Breast epithelium (tissue), 4 donors: ENCODE measurements at regions not wholly inside any gene's neighbourhood (a gene's known extent, or its start where the extent isn't known, plus 50 kb on each side); places are given as distances from the start of the nearest gene placed in this dataset.

Experiments used
- DNase-seq, 2 donors: peaks; one replicate each; pipeline ENCODE4 v3.0.0-alpha.2; 2019; ENCODE audit warnings: low spot score in 2 of 2
- H3K27ac ChIP-seq, 2 donors: fragments of 200-600 bp; sonication (generic) in 1 of 2; one replicate each; pipeline ENCODE4 v1.5.1; 2016 to 2019; ENCODE audit warnings: mild to moderate bottlenecking in 1 of 2
- H3K27me3 ChIP-seq, 2 donors: fragments of 200-600 bp; sonication (generic) in 1 of 2; one replicate each; pipeline versions ENCODE4 v1.5.1 to v1.6.0; 2017 to 2019; ENCODE audit warnings: control low read depth in 1 of 2, mild to moderate bottlenecking in 1 of 2
- H3K36me3 ChIP-seq: fragments of 200-600 bp; one replicate; pipeline ENCODE4 v1.5.1; 2019
- H3K4me1 ChIP-seq, 2 donors: fragments of 200-600 bp; sonication (generic); one replicate each; pipeline ENCODE4 v1.5.1; 2016 to 2019; ENCODE audit warnings: control low read depth in 1 of 2
- H3K4me3 ChIP-seq, 3 donors: fragments of 200-600 bp; sonication (generic); 1 replicate in 2 of 3; 2 replicates in 1 of 3; pipeline ENCODE4 v1.5.1; 2016 to 2019; ENCODE audit warnings: mild to moderate bottlenecking in 3 of 3, moderate library complexity in 2 of 3
- H3K9me3 ChIP-seq, 2 donors: fragments of 200-600 bp; sonication (generic) in 1 of 2; one replicate each; pipeline ENCODE4 v1.5.1; 2016 to 2019; ENCODE audit warnings: control low read depth in 1 of 2
- CTCF ChIP-seq, 3 donors: fragments of 450-650 bp; IDR thresholded peaks; one replicate each; pipeline ENCODE4 v1.5.1; 2016 to 2017; ENCODE audit warnings: antibody characterized with exemption in 3 of 3, mild to moderate bottlenecking in 3 of 3, moderate library complexity in 3 of 3
- POLR2A ChIP-seq: fragments of 450-650 bp; IDR thresholded peaks from one replicate; pipeline ENCODE4 v1.6.1; 2016; ENCODE audit warnings: antibody characterized with exemption, mild to moderate bottlenecking, moderate library complexity
- POLR2AphosphoS5 ChIP-seq, 3 donors: sonication (generic); formaldehyde crosslinking; IDR thresholded peaks; one replicate each; pipeline ENCODE4 v1.6.1; 2017; ENCODE audit warnings: antibody characterized with exemption in 3 of 3
- intact Hi-C: fragments of 100-400 bp; cut with DNase I; formaldehyde crosslinking; loops from one replicate; pipeline ENCODE4 v1.15.1; 2023; ENCODE audit warnings: low total_unique reads

- intact Hi-C loops, result no loop called here
- Histone ChIP-seq H3K36me3 (no peaks in the 10 kb centered on the region), H3K4me1 (no peaks in the 10 kb centered on the region), H3K27me3 (no peaks in the 10 kb centered on the region), H3K27ac (no peak overlapping the region), H3K9me3 (no peaks in the 10 kb centered on the region), H3K4me3 (peak overlapping the region in 1 of 3 donors; percentile 38)
- TF ChIP-seq CTCF (IDR thresholded peaks at IDR 0.05) (peak; percentile 61 to 70 (median 64)), POLR2AphosphoS5 (IDR thresholded peaks at IDR 0.05) (no peak), POLR2A (no peak)
- no peak for DNase-seq
Observed at GRCh38 chr5:125835293-125836172, 587.7 kb upstream of the GRAMD2B start.

- H3K4me3 ChIP-seq, result no peak overlapping the region
- TF ChIP-seq POLR2A (no peak), CTCF (IDR thresholded peaks at IDR 0.05) (no peak), POLR2AphosphoS5 (IDR thresholded peaks at IDR 0.05) (no peak)
- no peaks in the 10 kb centered on the region for H3K9me3 ChIP-seq
- H3K36me3 ChIP-seq, result no peaks in the 10 kb centered on the region
- H3K27me3 ChIP-seq, result no peaks in the 10 kb centered on the region
- intact Hi-C loops, result no loop called here
- no peak for DNase-seq
- no peaks in the 10 kb centered on the region for H3K4me1 ChIP-seq
- H3K27ac ChIP-seq, result no peak overlapping the region
Observed at GRCh38 chr5:125836256-125836655, 587.0 kb upstream of the GRAMD2B start.

GRCh38 chr5:125837866-125838265, 585.3 kb upstream of the GRAMD2B start:
- no peak overlapping the region for H3K4me3 ChIP-seq
- no peak overlapping the region for H3K27ac ChIP-seq
- no peaks in the 10 kb centered on the region for H3K27me3 ChIP-seq
- TF ChIP-seq POLR2A (no peak), CTCF (IDR thresholded peaks at IDR 0.05) (no peak), POLR2AphosphoS5 (IDR thresholded peaks at IDR 0.05) (no peak)
- H3K36me3 ChIP-seq, result no peaks in the 10 kb centered on the region
- no peak for DNase-seq
- H3K9me3 ChIP-seq, result peaks cover 0 to 8% of the 10 kb centered on the region in 2 donors
- intact Hi-C loops, result no loop called here
- H3K4me1 ChIP-seq, result no peaks in the 10 kb centered on the region

- no peaks in the 10 kb centered on the region for H3K27me3 ChIP-seq
- DNase-seq, result no peak
- no peak overlapping the region for H3K4me3 ChIP-seq
- H3K36me3 ChIP-seq, result no peaks in the 10 kb centered on the region
- intact Hi-C loops, result no loop called here
- no peak for TF ChIP-seq CTCF (IDR thresholded peaks at IDR 0.05)
- TF ChIP-seq POLR2A, result no peak
- TF ChIP-seq POLR2AphosphoS5 (IDR thresholded peaks at IDR 0.05), result no peak
- H3K27ac ChIP-seq, result no peak overlapping the region
- no peaks in the 10 kb centered on the region for H3K4me1 ChIP-seq
- peaks cover 0 to 9% of the 10 kb centered on the region in 2 donors for H3K9me3 ChIP-seq
Observed at GRCh38 chr5:125847561-125847960, 575.6 kb upstream of the GRAMD2B start.

- Histone ChIP-seq H3K9me3 (no peaks in the 10 kb centered on the region), H3K27ac (no peak overlapping the region), H3K36me3 (no peaks in the 10 kb centered on the region), H3K4me1 (no peaks in the 10 kb centered on the region), H3K4me3 (no peak overlapping the region), H3K27me3 (no peaks in the 10 kb centered on the region)
- TF ChIP-seq CTCF (IDR thresholded peaks at IDR 0.05), result no peak
- TF ChIP-seq POLR2AphosphoS5 (IDR thresholded peaks at IDR 0.05), result no peak
- no peak for TF ChIP-seq POLR2A
- DNase-seq, result no peak
- intact Hi-C loops, result no loop called here
Observed at GRCh38 chr5:125848751-125849150, 574.5 kb upstream of the GRAMD2B start.
